K562 (cell line): ENCODE measurements at regions not wholly inside any gene's neighbourhood (a gene's known extent, or its start where the extent isn't known, plus 50 kb on each side); places are given as distances from the start of the nearest gene placed in this dataset.

Source experiments
- ATF1 ChIP-seq, 2 experiments: fragments of 450-650 bp in 1 of 2; IDR thresholded peaks; 2 replicates each; pipeline ENCODE4 v1.6.1; 2016; ENCODE audit warnings: missing compliant biosample characterization in 1 of 2, missing genetic modification characterization in 1 of 2
- BRF1 ChIP-seq: IDR thresholded peaks from 3 replicates; pipeline ENCODE4 v1.6.1; 2011; ENCODE audit warnings: borderline replicate concordance, mild to moderate bottlenecking; ENCODE audit not compliant: insufficient read length; ENCODE audit errors: extremely low read depth
- ELF1 ChIP-seq: fragments of 200-800 bp; sonication (Bioruptor generic); IDR thresholded peaks from 2 replicates; pipeline ENCODE4 v1.6.1; 2016; ENCODE audit warnings: missing genetic modification characterization, missing compliant biosample characterization
- FIP1L1 ChIP-seq: fragments of 200-400 bp; formaldehyde crosslinking; IDR thresholded peaks from 2 replicates; pipeline ENCODE4 v1.6.1; 2018; ENCODE audit warnings: mild to moderate bottlenecking, low read depth, low read length; ENCODE audit not compliant: poor library complexity, severe bottlenecking
- HMGN3 ChIP-seq: IDR thresholded peaks from 2 replicates; pipeline ENCODE4 v1.6.1; 2011; ENCODE audit warnings: borderline replicate concordance, low read depth, mild to moderate bottlenecking, mixed read lengths, low read length; ENCODE audit not compliant: insufficient read length; ENCODE audit errors: extremely low read depth
- NCOA6 ChIP-seq: fragments of 450-650 bp; IDR thresholded peaks from 2 replicates; pipeline ENCODE4 v1.6.1; 2017; ENCODE audit warnings: mild to moderate bottlenecking
- SIN3A ChIP-seq, 2 experiments: fragments of 150-350 bp in 1 of 2; IDR thresholded peaks; 2 replicates each; pipeline ENCODE4 v1.6.1; 2011 to 2016; ENCODE audit warnings: borderline replicate concordance in 2 of 2, low read depth in 2 of 2, low read length in 2 of 2, mild to moderate bottlenecking in 2 of 2, moderate library complexity in 2 of 2; ENCODE audit not compliant: control insufficient read depth in 1 of 2
- U2AF2 ChIP-seq: fragments of 200-400 bp; formaldehyde crosslinking; optimal IDR thresholded peaks from 2 replicates; pipeline ENCODE3; 2017; ENCODE audit warnings: low read depth, mild to moderate bottlenecking, low read length
- YY1 ChIP-seq, 3 experiments: IDR thresholded peaks; 2 replicates each; pipeline ENCODE4 v1.6.1; 2011; ENCODE audit warnings: low read length in 2 of 3, mild to moderate bottlenecking in 2 of 3, moderate library complexity in 2 of 3, borderline replicate concordance in 1 of 3, control low read depth in 1 of 3, low read depth in 1 of 3; ENCODE audit not compliant: insufficient read depth in 3 of 3, insufficient replicate concordance in 2 of 3, control insufficient read depth in 1 of 3, insufficient read length in 1 of 3; ENCODE audit errors: extremely low read depth in 1 of 3
- ZNF212 ChIP-seq: fragments of 450-650 bp; formaldehyde crosslinking; IDR thresholded peaks from 2 replicates; pipeline ENCODE4 v1.4.0; 2020; ENCODE audit warnings: mild to moderate bottlenecking
- ZNF274 ChIP-seq: IDR thresholded peaks from 2 replicates; pipeline ENCODE4 v1.6.1; 2011; ENCODE audit warnings: low read depth, mild to moderate bottlenecking, low read length, moderate library complexity, borderline replicate concordance
- ZNF408 ChIP-seq: fragments of 250-450 bp; sonication (Bioruptor Pico); IDR thresholded peaks from 2 replicates; pipeline ENCODE4 v1.4.0; 2020; ENCODE audit warnings: low read depth, mild to moderate bottlenecking, moderate library complexity
- ZNF76 ChIP-seq: fragments of 250-450 bp; sonication (Bioruptor Pico); IDR thresholded peaks from 2 replicates; pipeline ENCODE4 v1.4.0; 2020; ENCODE audit warnings: mild to moderate bottlenecking, moderate library complexity, borderline replicate concordance
- ZNF830 ChIP-seq: fragments of 250-450 bp; sonication (Bioruptor Pico); IDR thresholded peaks from 2 replicates; pipeline ENCODE4 v1.5.0; 2021; ENCODE audit warnings: mild to moderate bottlenecking
- ZSCAN29 ChIP-seq: fragments of 450-650 bp; IDR thresholded peaks from 2 replicates; pipeline ENCODE4 v1.6.1; 2017
- TF ChIP-seq, protein P1 (sequence below), 2 experiments: fragments of 250-450 bp in 1 of 2; fragments of 450-650 bp in 1 of 2; sonication (Bioruptor Pico) in 1 of 2; IDR thresholded peaks; 2 replicates each; pipeline versions ENCODE4 v1.6.1 to v1.8.0; 2016 to 2021; ENCODE audit warnings: mild to moderate bottlenecking in 2 of 2, moderate library complexity in 2 of 2, missing compliant biosample characterization in 1 of 2, missing genetic modification characterization in 1 of 2
- TF ChIP-seq, protein P2 (sequence below): sonication (generic); formaldehyde crosslinking; IDR thresholded peaks from 2 replicates; pipeline ENCODE4 v1.8.1; 2023; ENCODE audit warnings: mild to moderate bottlenecking, missing genetic modification reagents

DNA sequence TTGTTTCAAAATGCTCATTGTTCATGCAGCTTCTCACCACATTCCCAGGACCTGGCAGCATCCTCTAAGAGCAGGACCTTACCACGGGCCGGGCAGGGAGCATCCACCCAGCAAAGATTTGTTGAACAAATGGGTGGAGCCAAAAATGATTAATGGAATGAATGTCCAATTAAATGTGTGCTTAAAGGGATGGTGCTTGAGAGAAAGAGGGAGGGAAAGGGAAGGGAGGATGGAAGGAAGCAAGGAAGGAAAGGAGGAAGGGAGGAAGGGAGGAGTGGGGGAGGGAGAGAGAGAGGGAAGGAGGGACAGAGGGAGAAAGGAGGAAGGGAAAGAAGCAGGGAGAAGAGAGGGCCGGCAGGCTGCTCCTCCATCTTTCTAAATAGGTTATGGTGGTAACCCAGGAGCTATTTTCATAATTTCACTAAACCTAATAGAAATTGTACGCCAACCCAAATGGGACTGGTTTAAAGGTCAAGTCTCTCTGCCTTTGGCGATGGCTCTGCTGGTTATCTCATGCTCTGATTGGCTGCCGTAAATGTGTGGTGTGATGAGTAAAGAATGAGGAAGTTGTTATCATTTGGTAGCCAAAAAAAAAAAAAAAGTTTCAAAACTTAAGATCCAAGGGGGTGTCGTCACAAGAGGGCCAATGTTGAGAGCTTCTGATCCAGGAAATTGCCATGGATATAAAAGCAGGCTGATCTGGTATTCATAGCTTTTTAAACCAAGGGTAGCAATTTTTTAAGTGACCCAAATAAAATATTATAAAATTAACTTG, 126.7 kb upstream of the FOXF1 start (continued):
- TF ChIP-seq SIN3A (IDR thresholded peaks at IDR 0.05; ENCODE audit: borderline replicate concordance in 2 of 2, control insufficient read depth in 1 of 2, low read depth in 2 of 2, low read length in 2 of 2) (no peak), ZNF408 (CRISPR knock-in tag) (no peak), U2AF2 (no peak), HMGN3 (no peak), ATF1 (CRISPR knock-in tag; IDR thresholded peaks at IDR 0.05) (no peak), ATF1 (tag; IDR thresholded peaks at IDR 0.05) (peak; percentile 47), ZNF830 (CRISPR knock-in tag) (no peak), FIP1L1 (no peak), ZNF76 (CRISPR knock-in tag) (no peak), ELF1 (tag) (peak; percentile 29; the same call in 1 of the 2 replicates), YY1 (IDR thresholded peaks at IDR 0.05; ENCODE audit: borderline replicate concordance in 1 of 3, control insufficient read depth in 1 of 3, extremely low read depth in 1 of 3, insufficient read depth in 3 of 3, insufficient read length in 1 of 3, insufficient replicate concordance in 2 of 3, low read depth in 1 of 3, low read length in 2 of 3) (no peak), ZNF212 (no peak), ZNF274 (no peak), NCOA6 (no peak), ZSCAN29 (no peak), BRF1 (no peak)
- TF ChIP-seq, protein P1, sequence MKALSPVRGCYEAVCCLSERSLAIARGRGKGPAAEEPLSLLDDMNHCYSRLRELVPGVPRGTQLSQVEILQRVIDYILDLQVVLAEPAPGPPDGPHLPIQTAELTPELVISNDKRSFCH (CRISPR knock-in tag; IDR thresholded peaks at IDR 0.05) = no peak
- TF ChIP-seq, protein P1 (tag; IDR thresholded peaks at IDR 0.05) = peak; percentile 62
- TF ChIP-seq, protein P2, sequence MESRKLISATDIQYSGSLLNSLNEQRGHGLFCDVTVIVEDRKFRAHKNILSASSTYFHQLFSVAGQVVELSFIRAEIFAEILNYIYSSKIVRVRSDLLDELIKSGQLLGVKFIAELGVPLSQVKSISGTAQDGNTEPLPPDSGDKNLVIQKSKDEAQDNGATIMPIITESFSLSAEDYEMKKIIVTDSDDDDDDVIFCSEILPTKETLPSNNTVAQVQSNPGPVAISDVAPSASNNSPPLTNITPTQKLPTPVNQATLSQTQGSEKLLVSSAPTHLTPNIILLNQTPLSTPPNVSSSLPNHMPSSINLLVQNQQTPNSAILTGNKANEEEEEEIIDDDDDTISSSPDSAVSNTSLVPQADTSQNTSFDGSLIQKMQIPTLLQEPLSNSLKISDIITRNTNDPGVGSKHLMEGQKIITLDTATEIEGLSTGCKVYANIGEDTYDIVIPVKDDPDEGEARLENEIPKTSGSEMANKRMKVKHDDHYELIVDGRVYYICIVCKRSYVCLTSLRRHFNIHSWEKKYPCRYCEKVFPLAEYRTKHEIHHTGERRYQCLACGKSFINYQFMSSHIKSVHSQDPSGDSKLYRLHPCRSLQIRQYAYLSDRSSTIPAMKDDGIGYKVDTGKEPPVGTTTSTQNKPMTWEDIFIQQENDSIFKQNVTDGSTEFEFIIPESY = no peak
